ENCODE measurements at regions not wholly inside any gene's neighbourhood (a gene's known extent, or its start where the extent isn't known, plus 50 kb on each side); places are given as distances from the start of the nearest gene placed in this dataset.

GRCh38 chr2:118183381-118183780 is 95.1 kb downstream of the INSIG2 start:
- TF ChIP-seq EZH2phosphoT487 (conservative IDR thresholded peaks at IDR 0.05; ENCODE audit: low read length) = no peak
- no peak for TF ChIP-seq CTCF (IDR thresholded peaks at IDR 0.05; ENCODE audit: insufficient read depth, low read length, poor library complexity, severe bottlenecking)

Data from SU-DHL-6 (cell line).